ENCODE measurements at regions not wholly inside any gene's neighbourhood (a gene's known extent, or its start where the extent isn't known, plus 50 kb on each side); places are given as distances from the start of the nearest gene placed in this dataset.

DNA sequence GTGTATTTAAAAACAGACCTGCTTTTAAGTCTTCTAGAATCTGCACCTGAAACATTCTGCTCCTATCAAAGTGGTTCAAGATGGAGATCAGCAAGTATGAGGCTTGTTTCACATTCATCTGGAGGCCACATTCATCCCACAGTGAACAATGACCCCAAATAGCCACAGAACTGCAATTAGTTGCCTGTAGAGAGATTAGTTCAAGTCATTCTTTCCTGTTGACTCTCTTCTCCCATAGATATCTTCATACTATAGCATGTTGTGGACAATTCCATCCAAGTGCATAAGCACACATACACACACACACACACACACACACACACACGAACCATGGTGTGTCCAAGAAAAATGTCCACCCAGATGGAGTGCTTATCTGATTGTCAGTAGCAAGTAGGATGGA lies 101.7 kb upstream of the FGGY start:
- no peak for FAIRE-seq
- DNase-seq (ENCODE audit: low read depth) = peak; percentile 39
- H3K9me3 ChIP-seq (ENCODE audit: insufficient read depth, low read depth, low read length) = no peaks in the 10 kb centered on the region
- H3K27ac ChIP-seq (ENCODE audit: low read depth, low read length) = no peak overlapping the region
- H3K4me3 Mint-ChIP-seq (ENCODE audit: unreplicated experiment) = no peak overlapping the region
- no peaks in the 10 kb centered on the region for H3K36me3 ChIP-seq (ENCODE audit: insufficient read depth, low read length)
- peaks cover 3% of the 10 kb centered on the region for H3K9me3 Mint-ChIP-seq (ENCODE audit: unreplicated experiment)
- H3K4me3 ChIP-seq (ENCODE audit: insufficient read depth, low read depth, low read length) = no peak overlapping the region
- H3K79me2 ChIP-seq (ENCODE audit: insufficient read depth, low read length) = no peaks in the 10 kb centered on the region
- TF ChIP-seq, protein P1, sequence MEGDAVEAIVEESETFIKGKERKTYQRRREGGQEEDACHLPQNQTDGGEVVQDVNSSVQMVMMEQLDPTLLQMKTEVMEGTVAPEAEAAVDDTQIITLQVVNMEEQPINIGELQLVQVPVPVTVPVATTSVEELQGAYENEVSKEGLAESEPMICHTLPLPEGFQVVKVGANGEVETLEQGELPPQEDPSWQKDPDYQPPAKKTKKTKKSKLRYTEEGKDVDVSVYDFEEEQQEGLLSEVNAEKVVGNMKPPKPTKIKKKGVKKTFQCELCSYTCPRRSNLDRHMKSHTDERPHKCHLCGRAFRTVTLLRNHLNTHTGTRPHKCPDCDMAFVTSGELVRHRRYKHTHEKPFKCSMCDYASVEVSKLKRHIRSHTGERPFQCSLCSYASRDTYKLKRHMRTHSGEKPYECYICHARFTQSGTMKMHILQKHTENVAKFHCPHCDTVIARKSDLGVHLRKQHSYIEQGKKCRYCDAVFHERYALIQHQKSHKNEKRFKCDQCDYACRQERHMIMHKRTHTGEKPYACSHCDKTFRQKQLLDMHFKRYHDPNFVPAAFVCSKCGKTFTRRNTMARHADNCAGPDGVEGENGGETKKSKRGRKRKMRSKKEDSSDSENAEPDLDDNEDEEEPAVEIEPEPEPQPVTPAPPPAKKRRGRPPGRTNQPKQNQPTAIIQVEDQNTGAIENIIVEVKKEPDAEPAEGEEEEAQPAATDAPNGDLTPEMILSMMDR (IDR thresholded peaks at IDR 0.05; ENCODE audit: insufficient read depth, low read depth, low read length) = no peak
- no peak for TF ChIP-seq EZH2 (IDR thresholded peaks at IDR 0.05; ENCODE audit: insufficient read depth, low read length)
- no peak overlapping the region for H3K4me2 ChIP-seq (ENCODE audit: low read length)
- no peaks in the 10 kb centered on the region for H3K36me3 Mint-ChIP-seq (ENCODE audit: low read depth, unreplicated experiment)
- H3K4me1 Mint-ChIP-seq (ENCODE audit: low read depth, unreplicated experiment) = no peaks in the 10 kb centered on the region
- H4K20me1 ChIP-seq (ENCODE audit: insufficient read depth, low read length) = no peaks in the 10 kb centered on the region
- no peak overlapping the region for H3K9ac ChIP-seq (ENCODE audit: low read length)
- no peak overlapping the region for H3K27ac Mint-ChIP-seq (ENCODE audit: unreplicated experiment)
- H3K27me3 Mint-ChIP-seq (ENCODE audit: low read depth, unreplicated experiment) = peaks cover 3% of the 10 kb centered on the region
- no peaks in the 10 kb centered on the region for H3K4me1 ChIP-seq (ENCODE audit: insufficient read depth, low read length)
- H3K27me3 ChIP-seq (ENCODE audit: insufficient read depth, low read length) = no peaks in the 10 kb centered on the region
- no peak overlapping the region for H2AFZ ChIP-seq (ENCODE audit: low read depth, low read length)

DNA sequence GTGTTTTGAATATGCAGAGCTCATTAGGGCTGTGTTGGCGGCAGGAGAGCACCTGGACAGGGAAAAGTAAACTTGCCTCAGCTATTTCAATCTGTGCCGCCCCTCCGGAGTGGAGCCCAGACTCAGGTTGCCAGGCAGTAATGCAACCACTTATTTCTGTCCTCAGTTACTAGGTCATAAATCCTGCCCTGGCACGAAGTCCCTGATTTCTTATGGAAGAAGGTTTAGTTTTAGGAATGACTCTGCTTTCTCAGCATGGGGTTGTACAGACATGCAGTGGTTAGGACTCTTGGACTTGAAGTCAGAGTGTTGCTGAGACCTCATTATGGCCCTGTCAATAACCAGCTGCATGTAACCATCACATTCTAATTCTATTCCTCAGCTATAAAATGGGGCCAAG lies 98.3 kb upstream of the FGGY start:
- no peak for FAIRE-seq
- no peak for TF ChIP-seq EZH2 (IDR thresholded peaks at IDR 0.05; ENCODE audit: insufficient read depth, low read length)
- TF ChIP-seq, protein P1 (IDR thresholded peaks at IDR 0.05; ENCODE audit: insufficient read depth, low read depth, low read length) = no peak

DNA sequence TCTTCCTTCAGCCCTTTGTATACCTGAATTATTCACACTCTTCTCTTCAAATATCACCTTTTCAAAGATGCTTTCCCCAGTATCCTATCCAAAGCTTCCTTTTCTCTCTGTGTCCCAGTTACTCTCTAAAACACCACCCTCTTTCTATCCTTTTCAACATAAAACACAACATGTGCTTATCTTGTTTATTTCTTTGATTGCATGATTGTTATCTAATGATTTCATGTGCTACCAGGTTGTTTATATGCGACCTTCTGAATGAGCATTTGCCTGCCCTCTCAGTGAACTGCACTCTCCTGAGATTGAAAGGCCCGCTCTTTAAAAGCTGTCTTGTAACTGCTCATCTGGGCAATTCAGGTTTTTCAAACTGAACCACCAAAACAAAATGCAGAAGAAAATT lies 97.7 kb upstream of the FGGY start:
- no peaks in the 10 kb centered on the region for H4K20me1 ChIP-seq (ENCODE audit: insufficient read depth, low read length)
- no peaks in the 10 kb centered on the region for H3K4me1 Mint-ChIP-seq (ENCODE audit: low read depth, unreplicated experiment)
- FAIRE-seq (no peak), DNase-seq (ENCODE audit: low read depth) (no peak)
- H3K4me3 Mint-ChIP-seq (ENCODE audit: unreplicated experiment) = no peak overlapping the region
- peaks cover 4% of the 10 kb centered on the region for H3K9me3 Mint-ChIP-seq (ENCODE audit: unreplicated experiment)
- H3K27ac ChIP-seq (ENCODE audit: low read depth, low read length) = no peak overlapping the region
- no peak overlapping the region for H3K4me3 ChIP-seq (ENCODE audit: insufficient read depth, low read depth, low read length)
- no peaks in the 10 kb centered on the region for H3K9me3 ChIP-seq (ENCODE audit: insufficient read depth, low read depth, low read length)
- peaks cover 3% of the 10 kb centered on the region for H3K27me3 Mint-ChIP-seq (ENCODE audit: low read depth, unreplicated experiment)
- H3K4me1 ChIP-seq (ENCODE audit: insufficient read depth, low read length) = no peaks in the 10 kb centered on the region
- H3K9ac ChIP-seq (ENCODE audit: low read length) = no peak overlapping the region
- no peaks in the 10 kb centered on the region for H3K36me3 ChIP-seq (ENCODE audit: insufficient read depth, low read length)
- H2AFZ ChIP-seq (ENCODE audit: low read depth, low read length) = no peak overlapping the region
- no peak overlapping the region for H3K4me2 ChIP-seq (ENCODE audit: low read length)
- no peak overlapping the region for H3K27ac Mint-ChIP-seq (ENCODE audit: unreplicated experiment)
- H3K36me3 Mint-ChIP-seq (ENCODE audit: low read depth, unreplicated experiment) = no peaks in the 10 kb centered on the region
- no peaks in the 10 kb centered on the region for H3K27me3 ChIP-seq (ENCODE audit: insufficient read depth, low read length)
- TF ChIP-seq, protein P1 (IDR thresholded peaks at IDR 0.05; ENCODE audit: insufficient read depth, low read depth, low read length) = no peak
- TF ChIP-seq EZH2 (IDR thresholded peaks at IDR 0.05; ENCODE audit: insufficient read depth, low read length) = no peak
- H3K79me2 ChIP-seq (ENCODE audit: insufficient read depth, low read length) = no peaks in the 10 kb centered on the region

More for the DNA sequence above, 98.3 kb upstream of the FGGY start:
- Histone ChIP-seq H3K4me1 (ENCODE audit: insufficient read depth, low read length) (no peaks in the 10 kb centered on the region), H3K4me3 (ENCODE audit: insufficient read depth, low read depth, low read length) (no peak overlapping the region), H3K36me3 (ENCODE audit: insufficient read depth, low read length) (no peaks in the 10 kb centered on the region), H3K27ac (ENCODE audit: low read depth, low read length) (no peak overlapping the region), H3K79me2 (ENCODE audit: insufficient read depth, low read length) (no peaks in the 10 kb centered on the region), H3K27me3 (ENCODE audit: insufficient read depth, low read length) (no peaks in the 10 kb centered on the region), H3K9ac (ENCODE audit: low read length) (no peak overlapping the region), H3K4me2 (ENCODE audit: low read length) (no peak overlapping the region), H3K9me3 (ENCODE audit: insufficient read depth, low read depth, low read length) (no peaks in the 10 kb centered on the region), H4K20me1 (ENCODE audit: insufficient read depth, low read length) (no peaks in the 10 kb centered on the region), H2AFZ (ENCODE audit: low read depth, low read length) (no peak overlapping the region)
- no peaks in the 10 kb centered on the region for H3K36me3 Mint-ChIP-seq (ENCODE audit: low read depth, unreplicated experiment)
- DNase-seq (ENCODE audit: low read depth) = peak; percentile 66
- no peaks in the 10 kb centered on the region for H3K4me1 Mint-ChIP-seq (ENCODE audit: low read depth, unreplicated experiment)
- H3K4me3 Mint-ChIP-seq (ENCODE audit: unreplicated experiment) = no peak overlapping the region
- H3K27me3 Mint-ChIP-seq (ENCODE audit: low read depth, unreplicated experiment) = peaks cover 3% of the 10 kb centered on the region
- H3K27ac Mint-ChIP-seq (ENCODE audit: unreplicated experiment) = no peak overlapping the region
- H3K9me3 Mint-ChIP-seq (ENCODE audit: unreplicated experiment) = peaks cover 4% of the 10 kb centered on the region

All from astrocyte (in vitro differentiated cells and primary cell).